ENCODE measurements at regions not wholly inside any gene's neighbourhood (a gene's known extent, or its start where the extent isn't known, plus 50 kb on each side); places are given as distances from the start of the nearest gene placed in this dataset.

DNA sequence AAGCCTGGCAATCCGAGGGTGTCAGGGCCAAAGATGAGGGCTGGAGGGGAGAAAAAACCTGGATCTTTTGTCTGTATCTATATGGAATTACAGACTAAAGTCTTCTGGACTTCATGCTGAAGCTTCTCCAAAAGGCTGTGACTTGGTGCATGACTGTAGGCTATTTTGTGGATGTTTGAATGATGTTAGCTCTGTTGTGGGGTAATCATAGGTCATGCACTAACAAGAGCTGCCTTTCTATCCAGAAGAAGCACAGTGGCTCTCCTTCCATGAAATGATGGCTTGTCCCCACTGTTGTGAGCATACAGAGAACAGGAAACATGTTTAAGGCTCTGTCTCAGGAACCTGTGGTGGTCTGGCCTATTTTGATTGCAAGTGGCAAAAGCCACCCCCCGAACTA lies 263.3 kb upstream of the PLET1 start:
- H3K27ac ChIP-seq (ENCODE audit: low read length) = no peak overlapping the region
- H3K9me3 ChIP-seq (ENCODE audit: control insufficient read depth, insufficient read depth, low read depth, low read length) = no peaks in the 10 kb centered on the region
- no peaks in the 10 kb centered on the region for H3K4me1 ChIP-seq (ENCODE audit: control insufficient read depth, insufficient read depth, low read length)
- DNase-seq (ENCODE audit: low read depth, low spot score) (no peak), ATAC-seq (no peak)
- intact Hi-C loops (cut with micrococcal nuclease; ENCODE audit: unreplicated experiment) = no loop called here
- no peaks in the 10 kb centered on the region for H3K36me3 ChIP-seq (ENCODE audit: control insufficient read depth, insufficient read depth, low read length)
- no peak overlapping the region for H3K4me3 ChIP-seq (ENCODE audit: low read depth in 2 of 2, low read length in 2 of 2)
- no peaks in the 10 kb centered on the region; the same call in 1 of the 2 replicates for H3K27me3 ChIP-seq (ENCODE audit: control insufficient read depth, insufficient read depth, low read length)
- ChIA-PET POLR2A (no interaction called here), CTCF (no interaction called here)
- no peak for TF ChIP-seq SIN3A (IDR thresholded peaks at IDR 0.05; ENCODE audit: borderline replicate concordance, insufficient read depth, low read depth, low read length)
- TF ChIP-seq, protein P1, sequence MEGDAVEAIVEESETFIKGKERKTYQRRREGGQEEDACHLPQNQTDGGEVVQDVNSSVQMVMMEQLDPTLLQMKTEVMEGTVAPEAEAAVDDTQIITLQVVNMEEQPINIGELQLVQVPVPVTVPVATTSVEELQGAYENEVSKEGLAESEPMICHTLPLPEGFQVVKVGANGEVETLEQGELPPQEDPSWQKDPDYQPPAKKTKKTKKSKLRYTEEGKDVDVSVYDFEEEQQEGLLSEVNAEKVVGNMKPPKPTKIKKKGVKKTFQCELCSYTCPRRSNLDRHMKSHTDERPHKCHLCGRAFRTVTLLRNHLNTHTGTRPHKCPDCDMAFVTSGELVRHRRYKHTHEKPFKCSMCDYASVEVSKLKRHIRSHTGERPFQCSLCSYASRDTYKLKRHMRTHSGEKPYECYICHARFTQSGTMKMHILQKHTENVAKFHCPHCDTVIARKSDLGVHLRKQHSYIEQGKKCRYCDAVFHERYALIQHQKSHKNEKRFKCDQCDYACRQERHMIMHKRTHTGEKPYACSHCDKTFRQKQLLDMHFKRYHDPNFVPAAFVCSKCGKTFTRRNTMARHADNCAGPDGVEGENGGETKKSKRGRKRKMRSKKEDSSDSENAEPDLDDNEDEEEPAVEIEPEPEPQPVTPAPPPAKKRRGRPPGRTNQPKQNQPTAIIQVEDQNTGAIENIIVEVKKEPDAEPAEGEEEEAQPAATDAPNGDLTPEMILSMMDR (IDR thresholded peaks at IDR 0.05) = no peak
- TF ChIP-seq, protein P2, sequence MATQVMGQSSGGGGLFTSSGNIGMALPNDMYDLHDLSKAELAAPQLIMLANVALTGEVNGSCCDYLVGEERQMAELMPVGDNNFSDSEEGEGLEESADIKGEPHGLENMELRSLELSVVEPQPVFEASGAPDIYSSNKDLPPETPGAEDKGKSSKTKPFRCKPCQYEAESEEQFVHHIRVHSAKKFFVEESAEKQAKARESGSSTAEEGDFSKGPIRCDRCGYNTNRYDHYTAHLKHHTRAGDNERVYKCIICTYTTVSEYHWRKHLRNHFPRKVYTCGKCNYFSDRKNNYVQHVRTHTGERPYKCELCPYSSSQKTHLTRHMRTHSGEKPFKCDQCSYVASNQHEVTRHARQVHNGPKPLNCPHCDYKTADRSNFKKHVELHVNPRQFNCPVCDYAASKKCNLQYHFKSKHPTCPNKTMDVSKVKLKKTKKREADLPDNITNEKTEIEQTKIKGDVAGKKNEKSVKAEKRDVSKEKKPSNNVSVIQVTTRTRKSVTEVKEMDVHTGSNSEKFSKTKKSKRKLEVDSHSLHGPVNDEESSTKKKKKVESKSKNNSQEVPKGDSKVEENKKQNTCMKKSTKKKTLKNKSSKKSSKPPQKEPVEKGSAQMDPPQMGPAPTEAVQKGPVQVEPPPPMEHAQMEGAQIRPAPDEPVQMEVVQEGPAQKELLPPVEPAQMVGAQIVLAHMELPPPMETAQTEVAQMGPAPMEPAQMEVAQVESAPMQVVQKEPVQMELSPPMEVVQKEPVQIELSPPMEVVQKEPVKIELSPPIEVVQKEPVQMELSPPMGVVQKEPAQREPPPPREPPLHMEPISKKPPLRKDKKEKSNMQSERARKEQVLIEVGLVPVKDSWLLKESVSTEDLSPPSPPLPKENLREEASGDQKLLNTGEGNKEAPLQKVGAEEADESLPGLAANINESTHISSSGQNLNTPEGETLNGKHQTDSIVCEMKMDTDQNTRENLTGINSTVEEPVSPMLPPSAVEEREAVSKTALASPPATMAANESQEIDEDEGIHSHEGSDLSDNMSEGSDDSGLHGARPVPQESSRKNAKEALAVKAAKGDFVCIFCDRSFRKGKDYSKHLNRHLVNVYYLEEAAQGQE (IDR thresholded peaks at IDR 0.05; ENCODE audit: insufficient read depth in 1 of 2, low read depth in 2 of 2, low read length in 1 of 2) = no peak
- no peak for TF ChIP-seq POLR2AphosphoS5 (IDR thresholded peaks at IDR 0.05; ENCODE audit: low read depth, low read length)
- no peak for TF ChIP-seq TCF7L2 (IDR thresholded peaks at IDR 0.05; ENCODE audit: low read depth, low read length)
- in situ Hi-C loops (cut with HindIII; ENCODE audit: low pct_unique_long_range_greater_than_20kb, low sequenced_read_pairs) = no loop called here
- BruUV-seq (replicated peaks) = no TSS peak

DNA sequence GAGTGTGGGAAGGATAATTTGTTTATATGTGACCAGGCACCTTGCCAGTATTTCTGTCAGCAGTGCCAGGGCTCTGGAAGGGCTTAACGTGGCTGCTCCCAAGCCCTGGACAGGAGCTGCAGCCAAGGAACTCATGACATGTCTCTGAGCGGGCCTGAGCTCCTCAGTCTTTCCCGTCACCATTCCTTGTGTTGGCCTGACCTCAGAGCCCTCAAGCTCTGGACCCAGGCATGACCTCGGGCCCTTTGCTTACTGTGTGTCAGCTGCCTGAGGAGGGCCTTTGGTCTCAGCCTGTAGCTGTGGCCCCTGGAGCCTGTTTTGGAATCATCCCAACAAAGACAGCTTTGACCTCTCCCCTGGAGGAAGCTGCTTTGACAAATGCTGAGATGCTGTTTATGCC lies 264.1 kb upstream of the PLET1 start:
- TF ChIP-seq, protein P1 (IDR thresholded peaks at IDR 0.05) = no peak
- TF ChIP-seq POLR2AphosphoS5 (IDR thresholded peaks at IDR 0.05; ENCODE audit: low read depth, low read length) (no peak), SIN3A (IDR thresholded peaks at IDR 0.05; ENCODE audit: borderline replicate concordance, insufficient read depth, low read depth, low read length) (no peak), TCF7L2 (IDR thresholded peaks at IDR 0.05; ENCODE audit: low read depth, low read length) (no peak)
- TF ChIP-seq, protein P2 (IDR thresholded peaks at IDR 0.05; ENCODE audit: insufficient read depth in 1 of 2, low read depth in 2 of 2, low read length in 1 of 2) = no peak
- no peak for ATAC-seq
- Histone ChIP-seq H3K4me3 (ENCODE audit: low read depth in 2 of 2, low read length in 2 of 2) (no peak overlapping the region), H3K36me3 (ENCODE audit: control insufficient read depth, insufficient read depth, low read length) (no peaks in the 10 kb centered on the region), H3K27ac (ENCODE audit: low read length) (no peak overlapping the region), H3K27me3 (ENCODE audit: control insufficient read depth, insufficient read depth, low read length) (no peaks in the 10 kb centered on the region; the same call in 1 of the 2 replicates), H3K4me1 (ENCODE audit: control insufficient read depth, insufficient read depth, low read length) (no peaks in the 10 kb centered on the region), H3K9me3 (ENCODE audit: control insufficient read depth, insufficient read depth, low read depth, low read length) (no peaks in the 10 kb centered on the region)
- POLR2A ChIA-PET = no interaction called here
- in situ Hi-C loops (cut with HindIII; ENCODE audit: low pct_unique_long_range_greater_than_20kb, low sequenced_read_pairs) = no loop called here
- no peak for DNase-seq (ENCODE audit: low read depth, low spot score)
- BruUV-seq (replicated peaks) = no TSS peak
- intact Hi-C loops (cut with micrococcal nuclease; ENCODE audit: unreplicated experiment) = no loop called here
- CTCF ChIA-PET = no interaction called here
